ENCODE measurements at regions not wholly inside any gene's neighbourhood (a gene's known extent, or its start where the extent isn't known, plus 50 kb on each side); places are given as distances from the start of the nearest gene placed in this dataset.
"Not testable (repeated sequence)": the region's sequence is repeated elsewhere in the genome, so short reads cannot be mapped to it uniquely, and the experiment has no call there.

- not testable (repeated sequence) for H3K4me1 ChIP-seq; H3K4me3 ChIP-seq (ENCODE audit: low read depth, low read length); H3K36me3 ChIP-seq; H3K9me3 ChIP-seq; DNase-seq; H3K27me3 ChIP-seq
Measured at GRCh38 chr7:63291758-63292157, 706.9 kb upstream of the ZNF722 start.

- H3K36me3 ChIP-seq; H3K27me3 ChIP-seq; H3K9me3 ChIP-seq; H3K4me1 ChIP-seq; H3K4me3 ChIP-seq (ENCODE audit: low read depth, low read length): not testable (repeated sequence)
- peak; percentile 1 for DNase-seq
Measured at GRCh38 chr7:63317595-63317994, 681.1 kb upstream of the ZNF722 start.

GRCh38 chr7:63348755-63349408, 649.8 kb upstream of the ZNF722 start:
- not testable (repeated sequence) for H3K36me3 ChIP-seq, H3K4me1 ChIP-seq, H3K27me3 ChIP-seq

GRCh38 chr7:63376873-63377272, 621.8 kb upstream of the ZNF722 start:
- TF ChIP-seq CTCF (IDR thresholded peaks at IDR 0.05; ENCODE audit: low read depth, low read length), result no peak
- H3K4me1 ChIP-seq, result no peaks in the 10 kb centered on the region
- DNase-seq, result no peak
- H3K27me3 ChIP-seq, result no peaks in the 10 kb centered on the region
- H3K4me3 ChIP-seq (ENCODE audit: low read depth, low read length), result no peak overlapping the region
- no peaks in the 10 kb centered on the region for H3K9me3 ChIP-seq
- H3K36me3 ChIP-seq, result no peaks in the 10 kb centered on the region

More at GRCh38 chr7:63348755-63349408, 649.8 kb upstream of the ZNF722 start:
- H3K9me3 ChIP-seq; H3K4me3 ChIP-seq (ENCODE audit: low read depth, low read length); DNase-seq: not testable (repeated sequence)

GRCh38 chr7:63394139-63394538, 604.5 kb upstream of the ZNF722 start:
- H3K36me3 ChIP-seq; H3K4me3 ChIP-seq (ENCODE audit: low read depth, low read length); DNase-seq; H3K27me3 ChIP-seq; H3K4me1 ChIP-seq; H3K9me3 ChIP-seq: not testable (repeated sequence)

GRCh38 chr7:63407881-63408280, 590.8 kb upstream of the ZNF722 start:
- not testable (repeated sequence) for H3K9me3 ChIP-seq; H3K4me3 ChIP-seq (ENCODE audit: low read depth, low read length); DNase-seq; H3K36me3 ChIP-seq; H3K4me1 ChIP-seq; H3K27me3 ChIP-seq

Data from BE2C (cell line).